Tibial artery (tissue), 4 donors: ENCODE measurements at regions not wholly inside any gene's neighbourhood (a gene's known extent, or its start where the extent isn't known, plus 50 kb on each side); places are given as distances from the start of the nearest gene placed in this dataset.

ENCODE experiments used
- DNase-seq, 2 donors: peaks; one replicate each; pipeline ENCODE4 v3.0.0-alpha.2; 2019
- H3K27ac ChIP-seq, 2 donors: fragments of 200-600 bp; sonication (generic) in 1 of 2; 1 replicate in 1 of 2; 2 replicates in 1 of 2; pipeline ENCODE4 v1.5.1; 2018 to 2019; ENCODE audit warnings: mild to moderate bottlenecking in 1 of 2
- H3K27me3 ChIP-seq, 2 donors: fragments of 200-600 bp; sonication (generic) in 1 of 2; one replicate each; pipeline versions ENCODE4 v1.5.1 to v1.6.0; 2016 to 2019
- H3K36me3 ChIP-seq, 3 donors: fragments of 200-600 bp; sonication (generic) in 2 of 3; one replicate each; pipeline ENCODE4 v1.5.1; 2016 to 2019; ENCODE audit warnings: mild to moderate bottlenecking in 2 of 3
- H3K4me1 ChIP-seq, 4 donors: fragments of 200-600 bp; sonication (generic) in 2 of 4; 1 replicate in 3 of 4; 2 replicates in 1 of 4; pipeline ENCODE4 v1.5.1; 2016 to 2019
- H3K4me3 ChIP-seq, 2 donors: fragments of 200-600 bp; sonication (generic) in 1 of 2; 1 replicate in 1 of 2; 2 replicates in 1 of 2; pipeline ENCODE4 v1.5.1; 2018 to 2019; ENCODE audit warnings: mild to moderate bottlenecking in 2 of 2
- H3K9me3 ChIP-seq, 3 donors: fragments of 200-600 bp; sonication (generic) in 1 of 3; one replicate each; pipeline ENCODE4 v1.5.1; 2016 to 2019
- intact Hi-C: fragments of 100-400 bp; cut with DNase I; formaldehyde crosslinking; loops from one replicate; pipeline ENCODE4 v1.15.0; 2023; ENCODE audit warnings: low total_unique reads
- TF ChIP-seq, protein P1 (sequence below), 2 experiments: fragments of 200-600 bp in 1 of 2; fragments of 450-650 bp in 1 of 2; IDR thresholded peaks; one replicate each; pipeline ENCODE4 v1.5.1; 2017 to 2019; ENCODE audit warnings: antibody characterized with exemption in 2 of 2, mild to moderate bottlenecking in 1 of 2, moderate library complexity in 1 of 2

DNA sequence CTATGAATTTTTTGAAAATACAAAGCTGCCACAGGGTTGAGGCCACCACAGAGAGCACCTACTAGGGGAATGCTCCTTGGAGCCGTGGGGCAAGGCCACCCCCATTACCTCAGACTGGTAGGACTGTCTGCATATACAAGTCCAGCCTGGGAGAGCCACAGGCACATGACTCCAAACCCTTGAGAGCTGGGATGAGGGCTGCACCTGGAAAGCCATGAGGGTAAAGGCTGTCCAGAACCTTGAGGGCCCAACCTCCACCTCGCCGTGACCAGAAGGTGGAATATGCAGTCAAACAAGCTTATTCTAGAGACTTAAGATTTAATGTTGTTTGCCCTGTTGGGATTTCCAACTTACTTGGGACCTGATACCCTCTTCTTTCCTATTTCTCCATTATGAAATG is 69.5 kb upstream of the TSLP start:
- Histone ChIP-seq H3K4me1 (no peaks in the 10 kb centered on the region), H3K27ac (no peak overlapping the region), H3K4me3 (no peak overlapping the region), H3K36me3 (no peaks in the 10 kb centered on the region), H3K9me3 (no peaks in the 10 kb centered on the region), H3K27me3 (no peaks in the 10 kb centered on the region)
- intact Hi-C loops: no loop called here
- no peak for DNase-seq
- TF ChIP-seq, protein P1, sequence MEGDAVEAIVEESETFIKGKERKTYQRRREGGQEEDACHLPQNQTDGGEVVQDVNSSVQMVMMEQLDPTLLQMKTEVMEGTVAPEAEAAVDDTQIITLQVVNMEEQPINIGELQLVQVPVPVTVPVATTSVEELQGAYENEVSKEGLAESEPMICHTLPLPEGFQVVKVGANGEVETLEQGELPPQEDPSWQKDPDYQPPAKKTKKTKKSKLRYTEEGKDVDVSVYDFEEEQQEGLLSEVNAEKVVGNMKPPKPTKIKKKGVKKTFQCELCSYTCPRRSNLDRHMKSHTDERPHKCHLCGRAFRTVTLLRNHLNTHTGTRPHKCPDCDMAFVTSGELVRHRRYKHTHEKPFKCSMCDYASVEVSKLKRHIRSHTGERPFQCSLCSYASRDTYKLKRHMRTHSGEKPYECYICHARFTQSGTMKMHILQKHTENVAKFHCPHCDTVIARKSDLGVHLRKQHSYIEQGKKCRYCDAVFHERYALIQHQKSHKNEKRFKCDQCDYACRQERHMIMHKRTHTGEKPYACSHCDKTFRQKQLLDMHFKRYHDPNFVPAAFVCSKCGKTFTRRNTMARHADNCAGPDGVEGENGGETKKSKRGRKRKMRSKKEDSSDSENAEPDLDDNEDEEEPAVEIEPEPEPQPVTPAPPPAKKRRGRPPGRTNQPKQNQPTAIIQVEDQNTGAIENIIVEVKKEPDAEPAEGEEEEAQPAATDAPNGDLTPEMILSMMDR (IDR thresholded peaks at IDR 0.05): no peak

DNA sequence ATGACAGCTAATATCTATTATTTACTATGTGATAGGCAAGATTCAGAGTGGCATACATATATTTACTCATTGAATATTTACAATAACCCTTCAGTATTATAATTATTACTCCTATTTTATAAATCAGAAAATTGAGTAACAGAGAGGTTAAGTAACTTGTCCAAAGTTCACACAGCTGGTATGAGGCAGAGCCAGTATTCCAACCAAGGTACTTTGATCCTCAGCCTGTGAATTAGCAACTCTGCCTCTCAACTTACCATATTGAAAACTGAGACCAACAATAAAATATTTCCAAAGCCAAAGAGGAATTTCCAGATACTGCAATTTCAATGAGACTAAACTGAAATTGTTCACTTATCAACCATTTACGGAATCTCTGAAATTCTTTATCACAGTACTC is 67.9 kb upstream of the TSLP start:
- Histone ChIP-seq H3K27me3 (no peaks in the 10 kb centered on the region), H3K9me3 (no peaks in the 10 kb centered on the region), H3K4me1 (no peaks in the 10 kb centered on the region), H3K4me3 (no peak overlapping the region), H3K36me3 (no peaks in the 10 kb centered on the region), H3K27ac (no peak overlapping the region)
- TF ChIP-seq, protein P1 (IDR thresholded peaks at IDR 0.05): no peak
- intact Hi-C loops: no loop called here
- DNase-seq: no peak

DNA sequence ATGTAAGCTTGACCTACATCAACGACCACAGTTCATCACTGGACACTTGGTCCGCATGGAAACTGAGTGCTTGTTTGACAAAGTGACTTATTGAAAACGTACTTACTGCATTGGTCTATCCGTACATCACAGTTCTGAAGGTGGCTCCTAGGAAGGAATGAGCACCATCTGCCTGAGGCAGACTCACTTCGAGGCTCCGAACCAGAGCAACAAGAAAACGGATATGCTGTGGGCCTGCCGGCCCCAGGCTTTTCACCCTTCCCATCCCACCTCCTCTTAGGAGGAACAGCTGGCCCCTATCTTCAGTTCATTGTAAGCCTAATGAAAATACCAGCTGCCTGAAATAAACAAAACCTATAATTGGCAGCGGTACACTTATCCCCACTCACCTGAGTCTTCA is 67.2 kb upstream of the TSLP start:
- Histone ChIP-seq H3K9me3 (no peaks in the 10 kb centered on the region), H3K27me3 (no peaks in the 10 kb centered on the region), H3K4me1 (no peaks in the 10 kb centered on the region), H3K27ac (no peak overlapping the region), H3K36me3 (no peaks in the 10 kb centered on the region), H3K4me3 (no peak overlapping the region)
- intact Hi-C loops: no loop called here
- TF ChIP-seq, protein P1 (IDR thresholded peaks at IDR 0.05): no peak
- DNase-seq: no peak

DNA sequence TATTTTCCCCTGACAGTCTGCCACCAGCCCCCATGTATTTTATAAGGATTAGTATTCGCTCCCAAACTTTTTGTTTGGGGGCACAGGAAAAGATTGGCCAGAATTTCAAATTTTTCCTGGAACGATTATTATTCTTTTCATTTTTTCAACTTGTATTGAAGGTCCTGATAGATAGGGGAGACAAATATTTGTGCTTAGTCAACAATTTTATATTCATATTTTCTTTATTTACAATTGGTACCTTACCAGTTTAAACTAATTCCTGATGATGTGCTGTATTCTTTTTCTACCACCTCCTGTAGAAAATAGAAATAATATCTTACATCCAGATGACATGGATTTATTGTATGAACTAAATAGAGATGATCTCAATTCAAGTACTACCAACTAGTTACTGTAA is 60.7 kb upstream of the TSLP start:
- H3K36me3 ChIP-seq: no peaks in the 10 kb centered on the region
- intact Hi-C loops: no loop called here
- H3K27ac ChIP-seq: no peak overlapping the region
- TF ChIP-seq, protein P1 (IDR thresholded peaks at IDR 0.05): no peak
- no peaks in the 10 kb centered on the region for H3K4me1 ChIP-seq
- DNase-seq: no peak
- no peak overlapping the region for H3K4me3 ChIP-seq
- no peaks in the 10 kb centered on the region for H3K27me3 ChIP-seq
- H3K9me3 ChIP-seq: no peaks in the 10 kb centered on the region

DNA sequence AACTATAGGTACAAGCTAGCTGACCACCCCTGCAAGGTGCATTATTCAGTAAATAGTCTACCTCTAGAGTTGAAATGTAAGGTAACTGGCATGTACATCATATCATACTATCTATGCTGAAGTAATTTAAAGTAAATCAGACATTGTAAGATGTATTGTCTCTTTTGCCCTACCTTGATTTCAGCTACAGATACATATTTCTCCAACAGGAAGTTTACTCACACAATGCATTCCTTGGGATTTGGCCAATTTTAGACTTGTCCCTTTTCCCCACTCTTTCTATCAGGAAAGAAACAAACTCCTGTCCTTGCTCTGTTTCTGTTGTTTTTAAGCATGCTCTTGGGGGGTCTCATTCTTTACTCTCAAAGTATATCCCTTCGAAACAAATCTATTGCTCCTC is 58.5 kb upstream of the TSLP start:
- Histone ChIP-seq H3K27ac (no peak overlapping the region), H3K9me3 (no peaks in the 10 kb centered on the region), H3K27me3 (no peaks in the 10 kb centered on the region), H3K4me1 (no peaks in the 10 kb centered on the region), H3K36me3 (no peaks in the 10 kb centered on the region), H3K4me3 (no peak overlapping the region)
- intact Hi-C loops: no loop called here
- TF ChIP-seq, protein P1 (IDR thresholded peaks at IDR 0.05): no peak
- DNase-seq: no peak

DNA sequence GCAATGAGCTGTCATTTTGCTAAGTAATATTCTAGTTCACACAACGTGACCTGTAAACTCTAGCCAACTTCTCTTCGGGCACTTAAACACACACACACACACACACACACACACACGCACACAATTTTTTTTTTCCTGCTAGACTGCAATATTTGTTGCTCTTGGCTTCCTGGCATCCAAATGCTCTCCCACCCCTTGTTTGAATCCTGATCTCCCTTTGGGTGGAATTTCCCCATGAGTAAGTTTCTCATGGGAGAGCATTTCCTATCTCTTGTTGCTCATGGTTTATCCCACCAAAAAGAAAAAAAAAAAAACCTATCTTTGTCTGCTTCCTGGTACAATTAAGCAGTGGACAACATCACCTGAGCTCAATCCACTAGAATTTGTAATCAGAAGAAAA is 54.7 kb upstream of the TSLP start:
- DNase-seq: no peak
- Histone ChIP-seq H3K9me3 (no peaks in the 10 kb centered on the region), H3K27ac (no peak overlapping the region), H3K4me3 (no peak overlapping the region), H3K36me3 (no peaks in the 10 kb centered on the region), H3K27me3 (no peaks in the 10 kb centered on the region), H3K4me1 (no peaks in the 10 kb centered on the region)
- TF ChIP-seq, protein P1 (IDR thresholded peaks at IDR 0.05): no peak
- intact Hi-C loops: no loop called here
